ENCODE measurements at regions not wholly inside any gene's neighbourhood (a gene's known extent, or its start where the extent isn't known, plus 50 kb on each side); places are given as distances from the start of the nearest gene placed in this dataset.

- H3K9me2 ChIP-seq (replicated peaks; ENCODE audit: low read depth, low read length): no peaks in the 10 kb centered on the region
Observed at GRCh38 chr7:83276250-83276649, 113.6 kb upstream of the PCLO start.

GRCh38 chr7:83273699-83274098 is 111.0 kb upstream of the PCLO start:
- no peaks in the 10 kb centered on the region for H3K79me2 ChIP-seq (ENCODE audit: insufficient read depth, low read length)
- no peaks in the 10 kb centered on the region for H3K4me1 ChIP-seq (ENCODE audit: insufficient read depth, low read length, poor library complexity, severe bottlenecking)
- no peak overlapping the region for H3K4me2 ChIP-seq (ENCODE audit: low read depth, low read length, poor library complexity, severe bottlenecking)
- H3K27me3 ChIP-seq (ENCODE audit: insufficient read depth, low read length, poor library complexity, severe bottlenecking): no peaks in the 10 kb centered on the region
- no peaks in the 10 kb centered on the region for H3K9me2 ChIP-seq (replicated peaks; ENCODE audit: low read depth, low read length)
- no peaks in the 10 kb centered on the region for H3K9me3 ChIP-seq (ENCODE audit: insufficient read depth, low read depth, low read length)
- H3K4me3 ChIP-seq (ENCODE audit: low read length, poor library complexity, severe bottlenecking): no peak overlapping the region
- H2AFZ ChIP-seq (ENCODE audit: low read length): no peak overlapping the region
- H3K9ac ChIP-seq (ENCODE audit: low read depth, low read length, poor library complexity, severe bottlenecking): no peak overlapping the region
- H4K20me1 ChIP-seq (ENCODE audit: insufficient read depth, low read length, poor library complexity, severe bottlenecking): no peaks in the 10 kb centered on the region
- H3F3A ChIP-seq (ENCODE audit: low read depth): no peaks in the 10 kb centered on the region
- TF ChIP-seq CTCF (conservative IDR thresholded peaks at IDR 0.05; ENCODE audit: low read length) (no peak), EZH2phosphoT487 (IDR thresholded peaks at IDR 0.05; ENCODE audit: borderline replicate concordance) (no peak)
- no peaks in the 10 kb centered on the region for H3K36me3 ChIP-seq (ENCODE audit: insufficient read depth, low read length)

More at GRCh38 chr7:83276250-83276649, 113.6 kb upstream of the PCLO start:
- no peak overlapping the region for H3K4me3 ChIP-seq (ENCODE audit: low read length, poor library complexity, severe bottlenecking)
- H3K9me3 ChIP-seq (ENCODE audit: insufficient read depth, low read depth, low read length): no peaks in the 10 kb centered on the region
- no peak overlapping the region for H2AFZ ChIP-seq (ENCODE audit: low read length)
- no peaks in the 10 kb centered on the region for H3K27me3 ChIP-seq (ENCODE audit: insufficient read depth, low read length, poor library complexity, severe bottlenecking)
- H3K36me3 ChIP-seq (ENCODE audit: insufficient read depth, low read length): no peaks in the 10 kb centered on the region
- H3K79me2 ChIP-seq (ENCODE audit: insufficient read depth, low read length): no peaks in the 10 kb centered on the region
- no peaks in the 10 kb centered on the region for H4K20me1 ChIP-seq (ENCODE audit: insufficient read depth, low read length, poor library complexity, severe bottlenecking)
- no peaks in the 10 kb centered on the region for H3F3A ChIP-seq (ENCODE audit: low read depth)
- H3K9ac ChIP-seq (ENCODE audit: low read depth, low read length, poor library complexity, severe bottlenecking): no peak overlapping the region
- H3K4me1 ChIP-seq (ENCODE audit: insufficient read depth, low read length, poor library complexity, severe bottlenecking): no peaks in the 10 kb centered on the region
- H3K4me2 ChIP-seq (ENCODE audit: low read depth, low read length, poor library complexity, severe bottlenecking): no peak overlapping the region
- TF ChIP-seq CTCF (conservative IDR thresholded peaks at IDR 0.05; ENCODE audit: low read length) (no peak), EZH2phosphoT487 (IDR thresholded peaks at IDR 0.05; ENCODE audit: borderline replicate concordance) (no peak)

- Histone ChIP-seq H3K36me3 (ENCODE audit: insufficient read depth, low read length) (no peaks in the 10 kb centered on the region), H3K9me2 (replicated peaks; ENCODE audit: low read depth, low read length) (no peaks in the 10 kb centered on the region), H3K9ac (ENCODE audit: low read depth, low read length, poor library complexity, severe bottlenecking) (no peak overlapping the region), H2AFZ (ENCODE audit: low read length) (no peak overlapping the region), H4K20me1 (ENCODE audit: insufficient read depth, low read length, poor library complexity, severe bottlenecking) (no peaks in the 10 kb centered on the region), H3K9me3 (ENCODE audit: insufficient read depth, low read depth, low read length) (no peaks in the 10 kb centered on the region), H3K4me1 (ENCODE audit: insufficient read depth, low read length, poor library complexity, severe bottlenecking) (no peaks in the 10 kb centered on the region), H3K27me3 (ENCODE audit: insufficient read depth, low read length, poor library complexity, severe bottlenecking) (no peaks in the 10 kb centered on the region), H3K79me2 (ENCODE audit: insufficient read depth, low read length) (no peaks in the 10 kb centered on the region), H3F3A (ENCODE audit: low read depth) (no peaks in the 10 kb centered on the region), H3K4me3 (ENCODE audit: low read length, poor library complexity, severe bottlenecking) (no peak overlapping the region), H3K4me2 (ENCODE audit: low read depth, low read length, poor library complexity, severe bottlenecking) (no peak overlapping the region)
- TF ChIP-seq EZH2phosphoT487 (IDR thresholded peaks at IDR 0.05; ENCODE audit: borderline replicate concordance) (no peak), CTCF (conservative IDR thresholded peaks at IDR 0.05; ENCODE audit: low read length) (peak; percentile 54)
Observed at GRCh38 chr7:83271212-83272099, 108.8 kb upstream of the PCLO start.
